WTC11 (cell line): ENCODE measurements at regions not wholly inside any gene's neighbourhood (a gene's known extent, or its start where the extent isn't known, plus 50 kb on each side); places are given as distances from the start of the nearest gene placed in this dataset.

ENCODE experiments used
- ELF4 ChIP-seq: sonication (generic); formaldehyde crosslinking; IDR thresholded peaks from 2 replicates; pipeline ENCODE4 v1.8.1; 2022; ENCODE audit warnings: low read depth, mild to moderate bottlenecking, moderate library complexity, missing genetic modification reagents
- EMX1 ChIP-seq: fragments of 250-450 bp; sonication (Bioruptor Pico); IDR thresholded peaks from 2 replicates; pipeline ENCODE4 v1.8.0; 2021; ENCODE audit warnings: mild to moderate bottlenecking
- ETV6 ChIP-seq: sonication (generic); formaldehyde crosslinking; IDR thresholded peaks from 2 replicates; pipeline ENCODE4 v1.8.1; 2022; ENCODE audit warnings: mild to moderate bottlenecking, missing genetic modification reagents
- FOXP1 ChIP-seq: sonication (generic); formaldehyde crosslinking; IDR thresholded peaks from 2 replicates; pipeline ENCODE4 v1.8.0; 2022; ENCODE audit warnings: missing genetic modification reagents, mild to moderate bottlenecking, moderate library complexity, borderline replicate concordance
- GRHL2 ChIP-seq: fragments of 250-450 bp; sonication (Bioruptor Pico); IDR thresholded peaks from 2 replicates; pipeline ENCODE4 v1.8.0; 2022; ENCODE audit warnings: mild to moderate bottlenecking, moderate library complexity; ENCODE audit not compliant: insufficient replicate concordance, severe bottlenecking
- NR3C1 ChIP-seq: sonication (generic); formaldehyde crosslinking; conservative IDR thresholded peaks from 2 replicates; pipeline ENCODE4 v1.8.1; 2023; ENCODE audit warnings: low read depth, mild to moderate bottlenecking, missing genetic modification reagents
- SP1 ChIP-seq: sonication (generic); formaldehyde crosslinking; conservative IDR thresholded peaks from 2 replicates; pipeline ENCODE4 v1.8.1; 2022; ENCODE audit warnings: missing genetic modification reagents
- TCF7 ChIP-seq: sonication (generic); formaldehyde crosslinking; IDR thresholded peaks from 2 replicates; pipeline ENCODE4 v1.8.0; 2022; ENCODE audit warnings: mild to moderate bottlenecking, low read depth, missing genetic modification reagents, moderate library complexity
- ZNF263 ChIP-seq: sonication (generic); formaldehyde crosslinking; IDR thresholded peaks from 2 replicates; pipeline ENCODE4 v1.8.1; 2022; ENCODE audit warnings: low read depth, mild to moderate bottlenecking, moderate library complexity, missing genetic modification reagents
- TF ChIP-seq, protein P1 (sequence below): fragments of 200-600 bp; IDR thresholded peaks from 2 replicates; pipeline ENCODE4 v1.8.0; 2022; ENCODE audit warnings: antibody characterized with exemption
- TF ChIP-seq, protein P2 (sequence below): fragments of 250-450 bp; sonication (Bioruptor Pico); IDR thresholded peaks from 2 replicates; pipeline ENCODE4 v1.9.0; 2021; ENCODE audit warnings: mild to moderate bottlenecking, borderline replicate concordance
- TF ChIP-seq, protein P3 (sequence below): sonication (generic); formaldehyde crosslinking; IDR thresholded peaks from 2 replicates; pipeline ENCODE4 v1.8.0; 2023; ENCODE audit warnings: missing genetic modification reagents, mild to moderate bottlenecking, borderline replicate concordance
- TF ChIP-seq, protein P4 (sequence below): sonication (generic); formaldehyde crosslinking; IDR thresholded peaks from 2 replicates; pipeline ENCODE4 v1.8.0; 2022; ENCODE audit warnings: missing genetic modification reagents
- TF ChIP-seq, protein P5 (sequence below): sonication (generic); formaldehyde crosslinking; IDR thresholded peaks from 2 replicates; pipeline ENCODE4 v1.8.1; 2023; ENCODE audit warnings: mild to moderate bottlenecking, moderate library complexity, missing genetic modification reagents

DNA sequence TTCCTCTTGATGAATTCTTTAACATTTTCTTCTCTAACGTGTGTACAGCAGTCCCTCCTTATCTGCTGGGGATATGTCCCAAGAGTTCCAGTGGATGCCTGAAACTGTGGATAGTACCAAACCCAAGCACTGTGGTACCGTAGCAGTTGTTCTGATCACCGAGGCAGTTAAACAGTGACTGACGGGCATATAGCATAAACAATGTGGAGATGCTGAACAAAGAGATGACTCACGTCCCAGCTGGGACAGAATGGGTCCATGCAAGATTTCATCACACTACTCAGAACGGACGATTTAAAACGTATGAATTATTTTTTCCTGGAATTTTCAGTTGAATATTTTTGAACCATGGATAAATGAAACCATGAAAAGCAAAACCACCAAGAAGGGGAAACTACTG is 54.5 kb upstream of the SPAG16 start:
- TF ChIP-seq, protein P1, sequence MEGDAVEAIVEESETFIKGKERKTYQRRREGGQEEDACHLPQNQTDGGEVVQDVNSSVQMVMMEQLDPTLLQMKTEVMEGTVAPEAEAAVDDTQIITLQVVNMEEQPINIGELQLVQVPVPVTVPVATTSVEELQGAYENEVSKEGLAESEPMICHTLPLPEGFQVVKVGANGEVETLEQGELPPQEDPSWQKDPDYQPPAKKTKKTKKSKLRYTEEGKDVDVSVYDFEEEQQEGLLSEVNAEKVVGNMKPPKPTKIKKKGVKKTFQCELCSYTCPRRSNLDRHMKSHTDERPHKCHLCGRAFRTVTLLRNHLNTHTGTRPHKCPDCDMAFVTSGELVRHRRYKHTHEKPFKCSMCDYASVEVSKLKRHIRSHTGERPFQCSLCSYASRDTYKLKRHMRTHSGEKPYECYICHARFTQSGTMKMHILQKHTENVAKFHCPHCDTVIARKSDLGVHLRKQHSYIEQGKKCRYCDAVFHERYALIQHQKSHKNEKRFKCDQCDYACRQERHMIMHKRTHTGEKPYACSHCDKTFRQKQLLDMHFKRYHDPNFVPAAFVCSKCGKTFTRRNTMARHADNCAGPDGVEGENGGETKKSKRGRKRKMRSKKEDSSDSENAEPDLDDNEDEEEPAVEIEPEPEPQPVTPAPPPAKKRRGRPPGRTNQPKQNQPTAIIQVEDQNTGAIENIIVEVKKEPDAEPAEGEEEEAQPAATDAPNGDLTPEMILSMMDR, result no peak
- TF ChIP-seq SP1 (CRISPR knock-in tag) (no peak), EMX1 (CRISPR knock-in tag) (no peak), TCF7 (no peak), FOXP1 (CRISPR knock-in tag) (no peak), NR3C1 (CRISPR knock-in tag) (no peak), ZNF263 (CRISPR knock-in tag) (no peak), ETV6 (CRISPR knock-in tag) (no peak), GRHL2 (CRISPR knock-in tag) (no peak), ELF4 (CRISPR knock-in tag) (no peak)
- TF ChIP-seq, protein P2, sequence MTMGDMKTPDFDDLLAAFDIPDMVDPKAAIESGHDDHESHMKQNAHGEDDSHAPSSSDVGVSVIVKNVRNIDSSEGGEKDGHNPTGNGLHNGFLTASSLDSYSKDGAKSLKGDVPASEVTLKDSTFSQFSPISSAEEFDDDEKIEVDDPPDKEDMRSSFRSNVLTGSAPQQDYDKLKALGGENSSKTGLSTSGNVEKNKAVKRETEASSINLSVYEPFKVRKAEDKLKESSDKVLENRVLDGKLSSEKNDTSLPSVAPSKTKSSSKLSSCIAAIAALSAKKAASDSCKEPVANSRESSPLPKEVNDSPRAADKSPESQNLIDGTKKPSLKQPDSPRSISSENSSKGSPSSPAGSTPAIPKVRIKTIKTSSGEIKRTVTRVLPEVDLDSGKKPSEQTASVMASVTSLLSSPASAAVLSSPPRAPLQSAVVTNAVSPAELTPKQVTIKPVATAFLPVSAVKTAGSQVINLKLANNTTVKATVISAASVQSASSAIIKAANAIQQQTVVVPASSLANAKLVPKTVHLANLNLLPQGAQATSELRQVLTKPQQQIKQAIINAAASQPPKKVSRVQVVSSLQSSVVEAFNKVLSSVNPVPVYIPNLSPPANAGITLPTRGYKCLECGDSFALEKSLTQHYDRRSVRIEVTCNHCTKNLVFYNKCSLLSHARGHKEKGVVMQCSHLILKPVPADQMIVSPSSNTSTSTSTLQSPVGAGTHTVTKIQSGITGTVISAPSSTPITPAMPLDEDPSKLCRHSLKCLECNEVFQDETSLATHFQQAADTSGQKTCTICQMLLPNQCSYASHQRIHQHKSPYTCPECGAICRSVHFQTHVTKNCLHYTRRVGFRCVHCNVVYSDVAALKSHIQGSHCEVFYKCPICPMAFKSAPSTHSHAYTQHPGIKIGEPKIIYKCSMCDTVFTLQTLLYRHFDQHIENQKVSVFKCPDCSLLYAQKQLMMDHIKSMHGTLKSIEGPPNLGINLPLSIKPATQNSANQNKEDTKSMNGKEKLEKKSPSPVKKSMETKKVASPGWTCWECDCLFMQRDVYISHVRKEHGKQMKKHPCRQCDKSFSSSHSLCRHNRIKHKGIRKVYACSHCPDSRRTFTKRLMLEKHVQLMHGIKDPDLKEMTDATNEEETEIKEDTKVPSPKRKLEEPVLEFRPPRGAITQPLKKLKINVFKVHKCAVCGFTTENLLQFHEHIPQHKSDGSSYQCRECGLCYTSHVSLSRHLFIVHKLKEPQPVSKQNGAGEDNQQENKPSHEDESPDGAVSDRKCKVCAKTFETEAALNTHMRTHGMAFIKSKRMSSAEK (CRISPR knock-in tag), result no peak
- TF ChIP-seq, protein P3, sequence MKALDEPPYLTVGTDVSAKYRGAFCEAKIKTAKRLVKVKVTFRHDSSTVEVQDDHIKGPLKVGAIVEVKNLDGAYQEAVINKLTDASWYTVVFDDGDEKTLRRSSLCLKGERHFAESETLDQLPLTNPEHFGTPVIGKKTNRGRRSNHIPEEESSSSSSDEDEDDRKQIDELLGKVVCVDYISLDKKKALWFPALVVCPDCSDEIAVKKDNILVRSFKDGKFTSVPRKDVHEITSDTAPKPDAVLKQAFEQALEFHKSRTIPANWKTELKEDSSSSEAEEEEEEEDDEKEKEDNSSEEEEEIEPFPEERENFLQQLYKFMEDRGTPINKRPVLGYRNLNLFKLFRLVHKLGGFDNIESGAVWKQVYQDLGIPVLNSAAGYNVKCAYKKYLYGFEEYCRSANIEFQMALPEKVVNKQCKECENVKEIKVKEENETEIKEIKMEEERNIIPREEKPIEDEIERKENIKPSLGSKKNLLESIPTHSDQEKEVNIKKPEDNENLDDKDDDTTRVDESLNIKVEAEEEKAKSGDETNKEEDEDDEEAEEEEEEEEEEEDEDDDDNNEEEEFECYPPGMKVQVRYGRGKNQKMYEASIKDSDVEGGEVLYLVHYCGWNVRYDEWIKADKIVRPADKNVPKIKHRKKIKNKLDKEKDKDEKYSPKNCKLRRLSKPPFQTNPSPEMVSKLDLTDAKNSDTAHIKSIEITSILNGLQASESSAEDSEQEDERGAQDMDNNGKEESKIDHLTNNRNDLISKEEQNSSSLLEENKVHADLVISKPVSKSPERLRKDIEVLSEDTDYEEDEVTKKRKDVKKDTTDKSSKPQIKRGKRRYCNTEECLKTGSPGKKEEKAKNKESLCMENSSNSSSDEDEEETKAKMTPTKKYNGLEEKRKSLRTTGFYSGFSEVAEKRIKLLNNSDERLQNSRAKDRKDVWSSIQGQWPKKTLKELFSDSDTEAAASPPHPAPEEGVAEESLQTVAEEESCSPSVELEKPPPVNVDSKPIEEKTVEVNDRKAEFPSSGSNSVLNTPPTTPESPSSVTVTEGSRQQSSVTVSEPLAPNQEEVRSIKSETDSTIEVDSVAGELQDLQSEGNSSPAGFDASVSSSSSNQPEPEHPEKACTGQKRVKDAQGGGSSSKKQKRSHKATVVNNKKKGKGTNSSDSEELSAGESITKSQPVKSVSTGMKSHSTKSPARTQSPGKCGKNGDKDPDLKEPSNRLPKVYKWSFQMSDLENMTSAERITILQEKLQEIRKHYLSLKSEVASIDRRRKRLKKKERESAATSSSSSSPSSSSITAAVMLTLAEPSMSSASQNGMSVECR (CRISPR knock-in tag), result no peak
- TF ChIP-seq, protein P4, sequence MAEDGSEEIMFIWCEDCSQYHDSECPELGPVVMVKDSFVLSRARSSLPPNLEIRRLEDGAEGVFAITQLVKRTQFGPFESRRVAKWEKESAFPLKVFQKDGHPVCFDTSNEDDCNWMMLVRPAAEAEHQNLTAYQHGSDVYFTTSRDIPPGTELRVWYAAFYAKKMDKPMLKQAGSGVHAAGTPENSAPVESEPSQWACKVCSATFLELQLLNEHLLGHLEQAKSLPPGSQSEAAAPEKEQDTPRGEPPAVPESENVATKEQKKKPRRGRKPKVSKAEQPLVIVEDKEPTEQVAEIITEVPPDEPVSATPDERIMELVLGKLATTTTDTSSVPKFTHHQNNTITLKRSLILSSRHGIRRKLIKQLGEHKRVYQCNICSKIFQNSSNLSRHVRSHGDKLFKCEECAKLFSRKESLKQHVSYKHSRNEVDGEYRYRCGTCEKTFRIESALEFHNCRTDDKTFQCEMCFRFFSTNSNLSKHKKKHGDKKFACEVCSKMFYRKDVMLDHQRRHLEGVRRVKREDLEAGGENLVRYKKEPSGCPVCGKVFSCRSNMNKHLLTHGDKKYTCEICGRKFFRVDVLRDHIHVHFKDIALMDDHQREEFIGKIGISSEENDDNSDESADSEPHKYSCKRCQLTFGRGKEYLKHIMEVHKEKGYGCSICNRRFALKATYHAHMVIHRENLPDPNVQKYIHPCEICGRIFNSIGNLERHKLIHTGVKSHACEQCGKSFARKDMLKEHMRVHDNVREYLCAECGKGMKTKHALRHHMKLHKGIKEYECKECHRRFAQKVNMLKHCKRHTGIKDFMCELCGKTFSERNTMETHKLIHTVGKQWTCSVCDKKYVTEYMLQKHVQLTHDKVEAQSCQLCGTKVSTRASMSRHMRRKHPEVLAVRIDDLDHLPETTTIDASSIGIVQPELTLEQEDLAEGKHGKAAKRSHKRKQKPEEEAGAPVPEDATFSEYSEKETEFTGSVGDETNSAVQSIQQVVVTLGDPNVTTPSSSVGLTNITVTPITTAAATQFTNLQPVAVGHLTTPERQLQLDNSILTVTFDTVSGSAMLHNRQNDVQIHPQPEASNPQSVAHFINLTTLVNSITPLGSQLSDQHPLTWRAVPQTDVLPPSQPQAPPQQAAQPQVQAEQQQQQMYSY (CRISPR knock-in tag), result no peak
- TF ChIP-seq, protein P5, sequence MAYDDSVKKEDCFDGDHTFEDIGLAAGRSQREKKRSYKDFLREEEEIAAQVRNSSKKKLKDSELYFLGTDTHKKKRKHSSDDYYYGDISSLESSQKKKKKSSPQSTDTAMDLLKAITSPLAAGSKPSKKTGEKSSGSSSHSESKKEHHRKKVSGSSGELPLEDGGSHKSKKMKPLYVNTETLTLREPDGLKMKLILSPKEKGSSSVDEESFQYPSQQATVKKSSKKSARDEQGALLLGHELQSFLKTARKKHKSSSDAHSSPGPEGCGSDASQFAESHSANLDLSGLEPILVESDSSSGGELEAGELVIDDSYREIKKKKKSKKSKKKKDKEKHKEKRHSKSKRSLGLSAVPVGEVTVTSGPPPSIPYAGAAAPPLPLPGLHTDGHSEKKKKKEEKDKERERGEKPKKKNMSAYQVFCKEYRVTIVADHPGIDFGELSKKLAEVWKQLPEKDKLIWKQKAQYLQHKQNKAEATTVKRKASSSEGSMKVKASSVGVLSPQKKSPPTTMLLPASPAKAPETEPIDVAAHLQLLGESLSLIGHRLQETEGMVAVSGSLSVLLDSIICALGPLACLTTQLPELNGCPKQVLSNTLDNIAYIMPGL (CRISPR knock-in tag), result no peak
